H1 (cell line): ENCODE measurements at regions not wholly inside any gene's neighbourhood (a gene's known extent, or its start where the extent isn't known, plus 50 kb on each side); places are given as distances from the start of the nearest gene placed in this dataset.
"Not testable (repeated sequence)": the region's sequence is repeated elsewhere in the genome, so short reads cannot be mapped to it uniquely, and the experiment has no call there.

Source experiments
- CTCF ChIA-PET: fragments of 300-600 bp; sonication (Branson Sonifier 250); formaldehyde crosslinking; loops from one replicate; lab custom pipeline; 2021; ENCODE audit not compliant: partially characterized antibody; lab: Charles Lee
- POLR2A ChIA-PET: fragments of 300-600 bp; sonication (Branson Sonifier 250); formaldehyde crosslinking; loops from one replicate; lab custom pipeline; 2021; ENCODE audit warnings: inconsistent platforms; ENCODE audit not compliant: partially characterized antibody; lab: Charles Lee
- DNase-seq, 2 experiments: peaks; one replicate each; pipeline versions ENCODE4 v3.0.0 to v3.0.0-alpha.2; 2010 to 2022; ENCODE audit warnings: low spot score in 2 of 2, low read depth in 1 of 2, mixed read lengths in 1 of 2
- FAIRE-seq: peaks from 2 replicates; lab custom pipeline; 2011; peaks lifted over from hg19 to GRCh38; lab: Jason Lieb, UNC
- H2AFZ ChIP-seq: 2 replicates; pipeline ENCODE4 v1.8.1; 2012; ENCODE audit warnings: low read length, inconsistent platforms
- H2AK5ac ChIP-seq: 2 replicates; pipeline ENCODE4 v1.6.1; 2013; ENCODE audit warnings: low read depth, low read length
- H2BK120ac ChIP-seq: replicated peaks from 2 replicates; pipeline ENCODE3; 2013; ENCODE audit warnings: low read depth, low read length, inconsistent platforms
- H2BK12ac ChIP-seq: 2 replicates; pipeline ENCODE4 v1.6.1; 2013; ENCODE audit warnings: low read depth, low read length
- H2BK15ac ChIP-seq: 2 replicates; pipeline ENCODE4 v1.6.1; 2013; ENCODE audit warnings: low read length
- H2BK20ac ChIP-seq: 2 replicates; pipeline ENCODE4 v1.6.1; 2013; ENCODE audit warnings: low read length
- H2BK5ac ChIP-seq: 2 replicates; pipeline ENCODE4 v1.6.1; 2013; ENCODE audit warnings: low read depth, low read length
- H3K14ac ChIP-seq: 2 replicates; pipeline ENCODE4 v1.6.1; 2013; ENCODE audit warnings: inconsistent platforms; ENCODE audit not compliant: insufficient read length
- H3K18ac ChIP-seq: 2 replicates; pipeline ENCODE4 v1.6.1; 2013; ENCODE audit warnings: low read length; ENCODE audit errors: extremely low read depth
- H3K23ac ChIP-seq: 2 replicates; pipeline ENCODE4 v1.6.1; 2013; ENCODE audit warnings: inconsistent platforms; ENCODE audit not compliant: insufficient read length
- H3K23me2 ChIP-seq: 2 replicates; pipeline ENCODE4 v1.6.1; 2013; ENCODE audit warnings: low read depth, low read length
- H3K27ac ChIP-seq: 2 replicates; pipeline ENCODE4 v1.6.1; 2011; ENCODE audit warnings: low read depth, low read length, inconsistent platforms
- H3K27me3 ChIP-seq, 4 experiments: replicated peaks in 1 of 4; 1 replicate in 1 of 4; 2 replicates in 3 of 4; pipeline versions ENCODE4 v1.6.1 to v1.8.1; 2011 to 2013; ENCODE audit warnings: low read length in 3 of 4, mild to moderate bottlenecking in 3 of 4, inconsistent platforms in 2 of 4, mixed read lengths in 2 of 4, moderate library complexity in 1 of 4; ENCODE audit not compliant: control insufficient read depth in 3 of 4, insufficient read depth in 3 of 4; ENCODE audit errors: extremely low read depth in 1 of 4
- H3K36me3 ChIP-seq, 4 experiments: 2 replicates each; pipeline versions ENCODE4 v1.6.1 to v1.8.1; 2011 to 2013; ENCODE audit warnings: mild to moderate bottlenecking in 4 of 4, low read length in 3 of 4, moderate library complexity in 2 of 4, control low read depth in 1 of 4, inconsistent platforms in 1 of 4; ENCODE audit not compliant: insufficient read depth in 4 of 4, control insufficient read depth in 2 of 4
- H3K4ac ChIP-seq: replicated peaks from 2 replicates; pipeline ENCODE3; 2013; ENCODE audit warnings: low read length, low read depth, mixed read lengths, inconsistent platforms; ENCODE audit not compliant: insufficient read length
- H3K4me1 ChIP-seq, 4 experiments: replicated peaks in 1 of 4; 1 replicate in 1 of 4; 2 replicates in 3 of 4; pipeline versions ENCODE4 v1.6.1 to v1.8.1; 2011 to 2013; ENCODE audit warnings: low read length in 3 of 4, inconsistent platforms in 2 of 4, mixed read lengths in 1 of 4; ENCODE audit not compliant: insufficient read depth in 4 of 4, control insufficient read depth in 3 of 4
- H3K4me2 ChIP-seq, 2 experiments: 2 replicates each; pipeline versions ENCODE4 v1.6.1 to v1.8.1; 2011 to 2013; ENCODE audit warnings: low read depth in 2 of 2, low read length in 2 of 2, control low read depth in 1 of 2, inconsistent platforms in 1 of 2, mild to moderate bottlenecking in 1 of 2; ENCODE audit not compliant: insufficient read depth in 1 of 2
- H3K4me3 ChIP-seq, 4 experiments: fragments of 200-600, 300-600 bp in 1 of 4; sonication (generic), shearing (Covaris generic), sonication (Bioruptor Twin) in 1 of 4; 2 replicates each; pipeline versions ENCODE4 v1.5.1 to v1.8.1; 2011 to 2016; ENCODE audit warnings: low read length in 4 of 4, low read depth in 3 of 4, control low read depth in 2 of 4, inconsistent platforms in 2 of 4, mild to moderate bottlenecking in 2 of 4, mixed read lengths in 1 of 4, moderate library complexity in 1 of 4; ENCODE audit not compliant: insufficient read depth in 2 of 4; ENCODE audit errors: extremely low read depth in 1 of 4
- H3K56ac ChIP-seq: replicated peaks from 2 replicates; pipeline ENCODE3; 2013; ENCODE audit warnings: low read depth, mild to moderate bottlenecking, mixed read lengths, low read length, inconsistent platforms; ENCODE audit not compliant: insufficient read length
- H3K79me1 ChIP-seq: 2 replicates; pipeline ENCODE4 v1.6.1; 2013; ENCODE audit warnings: low read depth, low read length, control low read depth
- H3K79me2 ChIP-seq, 2 experiments: 2 replicates each; pipeline versions ENCODE4 v1.6.1 to v1.8.1; 2012 to 2013; ENCODE audit warnings: low read length in 2 of 2, mild to moderate bottlenecking in 2 of 2, inconsistent platforms in 1 of 2; ENCODE audit not compliant: insufficient read depth in 2 of 2, control insufficient read depth in 1 of 2
- H3K9ac ChIP-seq, 4 experiments: replicated peaks in 1 of 4; 1 replicate in 1 of 4; 2 replicates in 3 of 4; pipeline versions ENCODE4 v1.6.1 to v1.8.1; 2011 to 2013; ENCODE audit warnings: low read depth in 3 of 4, low read length in 3 of 4, control low read depth in 2 of 4, mild to moderate bottlenecking in 2 of 4, moderate library complexity in 2 of 4, inconsistent platforms in 1 of 4; ENCODE audit errors: extremely low read depth in 1 of 4
- H3K9me3 ChIP-seq, 2 experiments: 2 replicates each; pipeline versions ENCODE4 v1.6.1 to v1.8.1; 2012 to 2013; ENCODE audit warnings: mild to moderate bottlenecking in 2 of 2, moderate library complexity in 2 of 2, control low read depth in 1 of 2, inconsistent platforms in 1 of 2, low read depth in 1 of 2, low read length in 1 of 2, mixed read lengths in 1 of 2; ENCODE audit not compliant: insufficient read depth in 2 of 2
- H4K20me1 ChIP-seq, 2 experiments: replicated peaks in 1 of 2; 2 replicates each; pipeline versions ENCODE3 to v1.8.1; 2011 to 2013; ENCODE audit warnings: inconsistent platforms in 2 of 2, low read length in 2 of 2, mild to moderate bottlenecking in 1 of 2; ENCODE audit not compliant: insufficient read depth in 2 of 2, control insufficient read depth in 1 of 2
- H4K5ac ChIP-seq: 2 replicates; pipeline ENCODE4 v1.6.1; 2013; ENCODE audit warnings: low read length, low read depth, mixed read lengths, inconsistent platforms; ENCODE audit not compliant: insufficient read length
- H4K8ac ChIP-seq: 2 replicates; pipeline ENCODE4 v1.8.0; 2013; ENCODE audit warnings: mild to moderate bottlenecking, moderate library complexity, low read length, inconsistent platforms; ENCODE audit not compliant: insufficient read depth; ENCODE audit errors: extremely low read depth
- H4K91ac ChIP-seq: replicated peaks from 2 replicates; pipeline ENCODE3; 2013; ENCODE audit warnings: low read length, mixed read lengths, inconsistent platforms; ENCODE audit not compliant: insufficient read length
- WGBS, 2 experiments: shearing (Covaris generic) in 1 of 2; methylation state at CpG; one replicate each; pipeline versions ENCODE4 v1.1.6 to v1.1.7; 2013 to 2015; ENCODE audit warnings: low lambda C conversion rate in 2 of 2, mixed read lengths in 2 of 2, inconsistent platforms in 1 of 2, low coverage in 1 of 2, missing lambda C conversion rate in 1 of 2; ENCODE audit not compliant: insufficient replicate concordance in 2 of 2, insufficient coverage in 1 of 2, insufficient read length in 1 of 2; ENCODE audit errors: extremely low coverage in 1 of 2, missing lambda C conversion rate in 1 of 2; 5-methylcytosine and 5-hydroxymethylcytosine counted together

- H4K20me1 ChIP-seq, H3K23me2 ChIP-seq, H3K23ac ChIP-seq, FAIRE-seq, H2BK15ac ChIP-seq, H3K9ac ChIP-seq, H3K4me3 ChIP-seq, H2BK120ac ChIP-seq, H2AK5ac ChIP-seq, H3K79me2 ChIP-seq, H2BK5ac ChIP-seq, H2BK12ac ChIP-seq, H4K5ac ChIP-seq, H3K36me3 ChIP-seq, H3K56ac ChIP-seq, H3K18ac ChIP-seq, H3K4me2 ChIP-seq, H3K4me1 ChIP-seq, H3K79me1 ChIP-seq, H3K27me3 ChIP-seq, H2AFZ ChIP-seq, H3K14ac ChIP-seq, H3K4ac ChIP-seq, H4K91ac ChIP-seq, H2BK20ac ChIP-seq, H3K27ac ChIP-seq, POLR2A ChIA-PET, CTCF ChIA-PET, H4K8ac ChIP-seq: not testable (repeated sequence)
- WGBS, 2 experiments = 80% methylated on average over 2 of the region's 5 CpGs; no CpG with 5 or more reads in 1 of the 2 experiments
- DNase-seq = peak in 1 of 2 experiments; percentile 24
- peaks cover 0 to 14% of the 10 kb centered on the region in 2 experiments; a peak in 1 of 4 replicates for H3K9me3 ChIP-seq
Observed at GRCh38 chr2:91526083-91526482, 2834.6 kb downstream of the RPIA start.

GRCh38 chr2:91527056-91527455 lies 2835.6 kb downstream of the RPIA start:
- H3K27ac ChIP-seq, H4K20me1 ChIP-seq, H3K23ac ChIP-seq, H2AFZ ChIP-seq, H2BK12ac ChIP-seq, H3K27me3 ChIP-seq, CTCF ChIA-PET, H4K91ac ChIP-seq, H2BK120ac ChIP-seq, H2BK20ac ChIP-seq, H3K9ac ChIP-seq, H3K4ac ChIP-seq, H3K23me2 ChIP-seq, H2BK15ac ChIP-seq, H3K36me3 ChIP-seq, H2AK5ac ChIP-seq, H3K14ac ChIP-seq, H3K56ac ChIP-seq, H3K4me1 ChIP-seq, H3K4me3 ChIP-seq, H3K18ac ChIP-seq, H3K79me2 ChIP-seq, POLR2A ChIA-PET, FAIRE-seq, H4K5ac ChIP-seq, H2BK5ac ChIP-seq, H4K8ac ChIP-seq, H3K79me1 ChIP-seq, H3K4me2 ChIP-seq: not testable (repeated sequence)
- WGBS, 2 experiments = 87% methylated on average over 2 of the region's 2 CpGs; no CpG with 5 or more reads in 1 of the 2 experiments
- H3K9me3 ChIP-seq = peaks cover 0 to 14% of the 10 kb centered on the region in 2 experiments; a peak in 1 of 4 replicates
- DNase-seq = peak in 1 of 2 experiments; percentile 44
